GM12878 (cell line): ENCODE measurements at regions not wholly inside any gene's neighbourhood (a gene's known extent, or its start where the extent isn't known, plus 50 kb on each side); places are given as distances from the start of the nearest gene placed in this dataset.

Source experiments
- ATAC-seq: fragments of 200-7000 bp; cut with Tn5 transposase; 3 replicates; pipeline ENCODE4 v1.9.1; 2020; ENCODE audit warnings: mild to moderate bottlenecking, moderate library complexity
- BruUV-seq: library from RNA; stranded (reverse); fragments of 400-500 nt; replicated peaks from 2 replicates; lab custom pipeline; 2021; lab: Mats Ljungman, UMichigan
- CTCF ChIA-PET: fragments of 300-600 bp; sonication (Branson Sonifier 250); formaldehyde crosslinking; extraction: SDS; loops from one replicate; lab custom pipeline; 2021; ENCODE audit warnings: inconsistent platforms; lab: Yijun Ruan, JAX
- POLR2A ChIA-PET: fragments of 350-600 bp; formaldehyde crosslinking; extraction: SDS; loops from one replicate; lab custom pipeline; 2021; ENCODE audit warnings: inconsistent platforms; lab: Charles Lee
- RAD21 ChIA-PET: fragments of 300-600 bp; sonication (Branson Sonifier 250); formaldehyde crosslinking; loops from one replicate; lab custom pipeline; 2023; ENCODE audit warnings: antibody characterized with exemption; ENCODE audit not compliant: unreplicated experiment; lab: Charles Lee
- SMC1A ChIA-PET: fragments of 300-600 bp; sonication (Branson Sonifier 250); formaldehyde crosslinking; loops from one replicate; lab custom pipeline; 2023; ENCODE audit not compliant: unreplicated experiment, uncharacterized antibody; lab: Charles Lee
- DNase-seq: peaks from one replicate; pipeline ENCODE4 v3.0.0-alpha.2; 2011; ENCODE audit warnings: low read depth, low spot score
- FAIRE-seq: peaks from 3 replicates; lab custom pipeline; 2011; peaks lifted over from hg19 to GRCh38; lab: Jason Lieb, UNC
- H2AFZ ChIP-seq: 2 replicates; pipeline ENCODE4 v1.6.0; 2011; ENCODE audit warnings: low read depth, low read length, control low read depth; ENCODE audit not compliant: control insufficient read depth
- H3K27ac ChIP-seq: 2 replicates; pipeline ENCODE4 v1.5.1; 2011; ENCODE audit warnings: control low read depth; ENCODE audit not compliant: control insufficient read depth, insufficient read depth
- H3K27me3 ChIP-seq, 2 experiments: replicated peaks in 1 of 2; 2 replicates each; pipeline versions ENCODE4 v1.6.0 to v1.6.1; 2011; ENCODE audit warnings: low read length in 1 of 2; ENCODE audit not compliant: control insufficient read depth in 2 of 2, insufficient read depth in 2 of 2
- H3K36me3 ChIP-seq, 2 experiments: 2 replicates each; pipeline ENCODE4 v1.5.1; 2011; ENCODE audit warnings: low read length in 1 of 2; ENCODE audit not compliant: control insufficient read depth in 2 of 2, insufficient read depth in 2 of 2
- H3K4me1 ChIP-seq: 2 replicates; pipeline ENCODE4 v1.6.1; 2011; ENCODE audit warnings: mild to moderate bottlenecking, low read length, moderate library complexity, mixed read lengths; ENCODE audit not compliant: control insufficient read depth, insufficient read depth
- H3K4me2 ChIP-seq: 2 replicates; pipeline ENCODE4 v1.6.0; 2011; ENCODE audit warnings: control low read depth; ENCODE audit not compliant: control insufficient read depth, insufficient read depth
- H3K4me3 ChIP-seq: fragments of 200-600 bp; sonication (generic); 2 replicates; pipeline ENCODE4 v1.5.1; 2016
- H3K79me2 ChIP-seq: 2 replicates; pipeline ENCODE4 v1.6.0; 2011; ENCODE audit warnings: low read length; ENCODE audit not compliant: control insufficient read depth, insufficient read depth
- H3K9ac ChIP-seq: 2 replicates; pipeline ENCODE4 v1.8.0; 2011; ENCODE audit warnings: low read length, control low read depth, mixed read lengths; ENCODE audit not compliant: control insufficient read depth, insufficient read depth
- H3K9me3 ChIP-seq: replicated peaks from 3 replicates; pipeline ENCODE4 v1.5.1; 2011; ENCODE audit warnings: mild to moderate bottlenecking, low read length; ENCODE audit not compliant: control insufficient read depth, insufficient read depth
- H4K20me1 ChIP-seq: 2 replicates; pipeline ENCODE4 v1.6.0; 2011; ENCODE audit not compliant: control insufficient read depth, insufficient read depth
- ATF7 ChIP-seq: fragments of 450-650 bp; IDR thresholded peaks from 2 replicates; pipeline ENCODE4 v1.6.1; 2016; ENCODE audit warnings: low read depth, mild to moderate bottlenecking
- BCL11A ChIP-seq: IDR thresholded peaks from 2 replicates; pipeline ENCODE4 v1.6.1; 2011; ENCODE audit warnings: low read depth, low read length
- E2F4 ChIP-seq: IDR thresholded peaks from 2 replicates; pipeline ENCODE4 v1.6.1; 2012; ENCODE audit warnings: low read depth, low read length, improper control_type of control experiment
- EED ChIP-seq: sonication (generic); IDR thresholded peaks from 2 replicates; pipeline ENCODE4 v1.6.1; 2016; ENCODE audit warnings: antibody characterized with exemption, low read depth
- EP300 ChIP-seq, 2 experiments: fragments of 150-350 bp in 1 of 2; IDR thresholded peaks; 2 replicates each; pipeline ENCODE4 v1.6.1; 2011 to 2012; ENCODE audit warnings: low read depth in 2 of 2, low read length in 2 of 2, borderline replicate concordance in 1 of 2, improper control_type of control experiment in 1 of 2, inconsistent platforms in 1 of 2; ENCODE audit not compliant: control insufficient read depth in 1 of 2
- MEF2A ChIP-seq: IDR thresholded peaks from 2 replicates; pipeline ENCODE4 v1.6.1; 2011; ENCODE audit warnings: low read depth, mild to moderate bottlenecking, low read length, moderate library complexity; ENCODE audit not compliant: insufficient read depth
- NRF1 ChIP-seq: conservative IDR thresholded peaks from 2 replicates; pipeline ENCODE4 v1.6.1; 2011; ENCODE audit warnings: mild to moderate bottlenecking, low read depth, low read length, improper control_type of control experiment
- RAD51 ChIP-seq: fragments of 450-650 bp; IDR thresholded peaks from 2 replicates; pipeline ENCODE4 v1.6.1; 2016; ENCODE audit warnings: moderate library complexity, mild to moderate bottlenecking, inconsistent platforms
- RBBP5 ChIP-seq: fragments of 200-600 bp; sonication (generic); conservative IDR thresholded peaks from 2 replicates; pipeline ENCODE4 v1.6.1; 2016
- SUZ12 ChIP-seq: fragments of 200-600 bp; sonication (generic); IDR thresholded peaks from one replicate; pipeline ENCODE4 v1.6.1; 2018; ENCODE audit warnings: antibody characterized with exemption, mild to moderate bottlenecking; ENCODE audit not compliant: unreplicated experiment
- TARDBP ChIP-seq: IDR thresholded peaks from 2 replicates; pipeline ENCODE4 v1.6.1; 2016; ENCODE audit warnings: borderline replicate concordance
- TCF12 ChIP-seq: IDR thresholded peaks from 2 replicates; pipeline ENCODE4 v1.6.1; 2011; ENCODE audit warnings: low read depth, mild to moderate bottlenecking, low read length
- WGBS: methylation state at CpG from one replicate; pipeline ENCODE4 v1.1.6; 2016; ENCODE audit warnings: low lambda C conversion rate; ENCODE audit not compliant: insufficient replicate concordance, insufficient coverage; ENCODE audit errors: missing lambda C conversion rate; 5-methylcytosine and 5-hydroxymethylcytosine counted together
- in situ Hi-C: fragments of 300-500 bp; cut with MboI; formaldehyde crosslinking; loops from 9 replicates; pipeline ENCODE4 v1.14.3; 2018; ENCODE audit warnings: mixed read lengths
- intact Hi-C: fragments of 100-400 bp; cut with micrococcal nuclease; formaldehyde crosslinking; loops from one replicate; pipeline ENCODE4 v1.14.2; 2022; ENCODE audit not compliant: unreplicated experiment
- TF ChIP-seq, protein P1 (sequence below): fragments of 450-650 bp; IDR thresholded peaks from 2 replicates; pipeline ENCODE4 v1.6.1; 2017; ENCODE audit warnings: mild to moderate bottlenecking, low read depth, inconsistent platforms; ENCODE audit not compliant: poor library complexity, severe bottlenecking
- TF ChIP-seq, protein P2 (sequence below): fragments of 450-650 bp; IDR thresholded peaks from 2 replicates; pipeline ENCODE4 v1.6.1; 2016; ENCODE audit warnings: mild to moderate bottlenecking

- ChIA-PET POLR2A (no interaction called here), SMC1A (no interaction called here), RAD21 (no interaction called here), CTCF (no interaction called here)
- ATAC-seq (no peak), DNase-seq (no peak), FAIRE-seq (no peak)
- Histone ChIP-seq H3K27me3 (no peaks in the 10 kb centered on the region), H3K9ac (no peak overlapping the region), H2AFZ (no peak overlapping the region), H3K27ac (no peak overlapping the region), H4K20me1 (no peaks in the 10 kb centered on the region), H3K79me2 (no peaks in the 10 kb centered on the region), H3K9me3 (no peaks in the 10 kb centered on the region), H3K4me1 (no peaks in the 10 kb centered on the region), H3K4me3 (no peak overlapping the region), H3K4me2 (no peak overlapping the region)
- in situ Hi-C loops: no loop called here
- intact Hi-C loops: no loop called here
- no TSS peak for BruUV-seq
- no peak for TF ChIP-seq TARDBP
- no peak for TF ChIP-seq MEF2A
- TF ChIP-seq NRF1: no peak
- no peak for TF ChIP-seq EED
- TF ChIP-seq, all 136 proteins: peak for 0
- H3K36me3 ChIP-seq: no peaks in the 10 kb centered on the region
These were observed 119.4 kb upstream of the VANGL1 start for GRCh38 chr1:115522386-115522785.

GRCh38 chr1:115515270-115515669, 126.5 kb upstream of the VANGL1 start:
- 52% methylated on average over 4 of the region's 4 CpGs for WGBS
- intact Hi-C loops (no loop called here), in situ Hi-C loops (no loop called here)
- FAIRE-seq (no peak), ATAC-seq (no peak), DNase-seq (no peak)
- no peaks in the 10 kb centered on the region for H4K20me1 ChIP-seq
- H3K27me3 ChIP-seq: no peaks in the 10 kb centered on the region
- RAD21 ChIA-PET: no interaction called here
- no peaks in the 10 kb centered on the region for H3K79me2 ChIP-seq
- no peaks in the 10 kb centered on the region for H3K36me3 ChIP-seq
- H2AFZ ChIP-seq: no peak overlapping the region
- BruUV-seq: no TSS peak
- POLR2A ChIA-PET: no interaction called here
- H3K27ac ChIP-seq: no peak overlapping the region
- H3K4me2 ChIP-seq: no peak overlapping the region
- SMC1A ChIA-PET: no interaction called here
- no peaks in the 10 kb centered on the region; the same call in 2 of the 3 replicates for H3K9me3 ChIP-seq
- no peak overlapping the region for H3K4me3 ChIP-seq
- CTCF ChIA-PET: no interaction called here
- H3K4me1 ChIP-seq: no peaks in the 10 kb centered on the region
- H3K9ac ChIP-seq: no peak overlapping the region
- no peak for TF ChIP-seq TCF12
- no peak for TF ChIP-seq EP300 (IDR thresholded peaks at IDR 0.05; ENCODE audit: borderline replicate concordance in 1 of 2, control insufficient read depth in 1 of 2, low read depth in 2 of 2, low read length in 2 of 2)
- no peak for TF ChIP-seq RBBP5
- TF ChIP-seq SUZ12: no peak
- no peak for TF ChIP-seq BCL11A
- TF ChIP-seq, protein P1, sequence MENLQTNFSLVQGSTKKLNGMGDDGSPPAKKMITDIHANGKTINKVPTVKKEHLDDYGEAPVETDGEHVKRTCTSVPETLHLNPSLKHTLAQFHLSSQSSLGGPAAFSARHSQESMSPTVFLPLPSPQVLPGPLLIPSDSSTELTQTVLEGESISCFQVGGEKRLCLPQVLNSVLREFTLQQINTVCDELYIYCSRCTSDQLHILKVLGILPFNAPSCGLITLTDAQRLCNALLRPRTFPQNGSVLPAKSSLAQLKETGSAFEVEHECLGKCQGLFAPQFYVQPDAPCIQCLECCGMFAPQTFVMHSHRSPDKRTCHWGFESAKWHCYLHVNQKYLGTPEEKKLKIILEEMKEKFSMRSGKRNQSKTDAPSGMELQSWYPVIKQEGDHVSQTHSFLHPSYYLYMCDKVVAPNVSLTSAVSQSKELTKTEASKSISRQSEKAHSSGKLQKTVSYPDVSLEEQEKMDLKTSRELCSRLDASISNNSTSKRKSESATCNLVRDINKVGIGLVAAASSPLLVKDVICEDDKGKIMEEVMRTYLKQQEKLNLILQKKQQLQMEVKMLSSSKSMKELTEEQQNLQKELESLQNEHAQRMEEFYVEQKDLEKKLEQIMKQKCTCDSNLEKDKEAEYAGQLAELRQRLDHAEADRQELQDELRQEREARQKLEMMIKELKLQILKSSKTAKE: no peak
- no peak for TF ChIP-seq RAD51
- TF ChIP-seq, protein P2, sequence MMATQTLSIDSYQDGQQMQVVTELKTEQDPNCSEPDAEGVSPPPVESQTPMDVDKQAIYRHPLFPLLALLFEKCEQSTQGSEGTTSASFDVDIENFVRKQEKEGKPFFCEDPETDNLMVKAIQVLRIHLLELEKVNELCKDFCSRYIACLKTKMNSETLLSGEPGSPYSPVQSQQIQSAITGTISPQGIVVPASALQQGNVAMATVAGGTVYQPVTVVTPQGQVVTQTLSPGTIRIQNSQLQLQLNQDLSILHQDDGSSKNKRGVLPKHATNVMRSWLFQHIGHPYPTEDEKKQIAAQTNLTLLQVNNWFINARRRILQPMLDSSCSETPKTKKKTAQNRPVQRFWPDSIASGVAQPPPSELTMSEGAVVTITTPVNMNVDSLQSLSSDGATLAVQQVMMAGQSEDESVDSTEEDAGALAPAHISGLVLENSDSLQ: no peak
- TF ChIP-seq ATF7: no peak
- TF ChIP-seq E2F4: no peak
